H1 (cell line): ENCODE measurements at regions not wholly inside any gene's neighbourhood (a gene's known extent, or its start where the extent isn't known, plus 50 kb on each side); places are given as distances from the start of the nearest gene placed in this dataset.

Experiments
- CTCF ChIA-PET: fragments of 300-600 bp; sonication (Branson Sonifier 250); formaldehyde crosslinking; loops from one replicate; lab custom pipeline; 2021; ENCODE audit not compliant: partially characterized antibody; lab: Charles Lee
- POLR2A ChIA-PET: fragments of 300-600 bp; sonication (Branson Sonifier 250); formaldehyde crosslinking; loops from one replicate; lab custom pipeline; 2021; ENCODE audit warnings: inconsistent platforms; ENCODE audit not compliant: partially characterized antibody; lab: Charles Lee
- DNase-seq, 2 experiments: peaks; one replicate each; pipeline versions ENCODE4 v3.0.0 to v3.0.0-alpha.2; 2010 to 2022; ENCODE audit warnings: low spot score in 2 of 2, low read depth in 1 of 2, mixed read lengths in 1 of 2
- FAIRE-seq: peaks from 2 replicates; lab custom pipeline; 2011; peaks lifted over from hg19 to GRCh38; lab: Jason Lieb, UNC
- H2AFZ ChIP-seq: 2 replicates; pipeline ENCODE4 v1.8.1; 2012; ENCODE audit warnings: low read length, inconsistent platforms
- H2AK5ac ChIP-seq: 2 replicates; pipeline ENCODE4 v1.6.1; 2013; ENCODE audit warnings: low read depth, low read length
- H2BK120ac ChIP-seq: replicated peaks from 2 replicates; pipeline ENCODE3; 2013; ENCODE audit warnings: low read depth, low read length, inconsistent platforms
- H2BK12ac ChIP-seq: 2 replicates; pipeline ENCODE4 v1.6.1; 2013; ENCODE audit warnings: low read depth, low read length
- H2BK15ac ChIP-seq: 2 replicates; pipeline ENCODE4 v1.6.1; 2013; ENCODE audit warnings: low read length
- H2BK20ac ChIP-seq: 2 replicates; pipeline ENCODE4 v1.6.1; 2013; ENCODE audit warnings: low read length
- H2BK5ac ChIP-seq: 2 replicates; pipeline ENCODE4 v1.6.1; 2013; ENCODE audit warnings: low read depth, low read length
- H3K14ac ChIP-seq: 2 replicates; pipeline ENCODE4 v1.6.1; 2013; ENCODE audit warnings: inconsistent platforms; ENCODE audit not compliant: insufficient read length
- H3K18ac ChIP-seq: 2 replicates; pipeline ENCODE4 v1.6.1; 2013; ENCODE audit warnings: low read length; ENCODE audit errors: extremely low read depth
- H3K23ac ChIP-seq: 2 replicates; pipeline ENCODE4 v1.6.1; 2013; ENCODE audit warnings: inconsistent platforms; ENCODE audit not compliant: insufficient read length
- H3K23me2 ChIP-seq: 2 replicates; pipeline ENCODE4 v1.6.1; 2013; ENCODE audit warnings: low read depth, low read length
- H3K27ac ChIP-seq: 2 replicates; pipeline ENCODE4 v1.6.1; 2011; ENCODE audit warnings: low read depth, low read length, inconsistent platforms
- H3K27me3 ChIP-seq, 4 experiments: replicated peaks in 1 of 4; 1 replicate in 1 of 4; 2 replicates in 3 of 4; pipeline versions ENCODE4 v1.6.1 to v1.8.1; 2011 to 2013; ENCODE audit warnings: low read length in 3 of 4, mild to moderate bottlenecking in 3 of 4, inconsistent platforms in 2 of 4, mixed read lengths in 2 of 4, moderate library complexity in 1 of 4; ENCODE audit not compliant: control insufficient read depth in 3 of 4, insufficient read depth in 3 of 4; ENCODE audit errors: extremely low read depth in 1 of 4
- H3K36me3 ChIP-seq, 4 experiments: 2 replicates each; pipeline versions ENCODE4 v1.6.1 to v1.8.1; 2011 to 2013; ENCODE audit warnings: mild to moderate bottlenecking in 4 of 4, low read length in 3 of 4, moderate library complexity in 2 of 4, control low read depth in 1 of 4, inconsistent platforms in 1 of 4; ENCODE audit not compliant: insufficient read depth in 4 of 4, control insufficient read depth in 2 of 4
- H3K4ac ChIP-seq: replicated peaks from 2 replicates; pipeline ENCODE3; 2013; ENCODE audit warnings: low read length, low read depth, mixed read lengths, inconsistent platforms; ENCODE audit not compliant: insufficient read length
- H3K4me1 ChIP-seq, 4 experiments: replicated peaks in 1 of 4; 1 replicate in 1 of 4; 2 replicates in 3 of 4; pipeline versions ENCODE4 v1.6.1 to v1.8.1; 2011 to 2013; ENCODE audit warnings: low read length in 3 of 4, inconsistent platforms in 2 of 4, mixed read lengths in 1 of 4; ENCODE audit not compliant: insufficient read depth in 4 of 4, control insufficient read depth in 3 of 4
- H3K4me2 ChIP-seq, 2 experiments: 2 replicates each; pipeline versions ENCODE4 v1.6.1 to v1.8.1; 2011 to 2013; ENCODE audit warnings: low read depth in 2 of 2, low read length in 2 of 2, control low read depth in 1 of 2, inconsistent platforms in 1 of 2, mild to moderate bottlenecking in 1 of 2; ENCODE audit not compliant: insufficient read depth in 1 of 2
- H3K4me3 ChIP-seq, 4 experiments: fragments of 200-600, 300-600 bp in 1 of 4; sonication (generic), shearing (Covaris generic), sonication (Bioruptor Twin) in 1 of 4; 2 replicates each; pipeline versions ENCODE4 v1.5.1 to v1.8.1; 2011 to 2016; ENCODE audit warnings: low read length in 4 of 4, low read depth in 3 of 4, control low read depth in 2 of 4, inconsistent platforms in 2 of 4, mild to moderate bottlenecking in 2 of 4, mixed read lengths in 1 of 4, moderate library complexity in 1 of 4; ENCODE audit not compliant: insufficient read depth in 2 of 4; ENCODE audit errors: extremely low read depth in 1 of 4
- H3K56ac ChIP-seq: replicated peaks from 2 replicates; pipeline ENCODE3; 2013; ENCODE audit warnings: low read depth, mild to moderate bottlenecking, mixed read lengths, low read length, inconsistent platforms; ENCODE audit not compliant: insufficient read length
- H3K79me1 ChIP-seq: 2 replicates; pipeline ENCODE4 v1.6.1; 2013; ENCODE audit warnings: low read depth, low read length, control low read depth
- H3K79me2 ChIP-seq, 2 experiments: 2 replicates each; pipeline versions ENCODE4 v1.6.1 to v1.8.1; 2012 to 2013; ENCODE audit warnings: low read length in 2 of 2, mild to moderate bottlenecking in 2 of 2, inconsistent platforms in 1 of 2; ENCODE audit not compliant: insufficient read depth in 2 of 2, control insufficient read depth in 1 of 2
- H3K9ac ChIP-seq, 4 experiments: replicated peaks in 1 of 4; 1 replicate in 1 of 4; 2 replicates in 3 of 4; pipeline versions ENCODE4 v1.6.1 to v1.8.1; 2011 to 2013; ENCODE audit warnings: low read depth in 3 of 4, low read length in 3 of 4, control low read depth in 2 of 4, mild to moderate bottlenecking in 2 of 4, moderate library complexity in 2 of 4, inconsistent platforms in 1 of 4; ENCODE audit errors: extremely low read depth in 1 of 4
- H3K9me3 ChIP-seq, 2 experiments: 2 replicates each; pipeline versions ENCODE4 v1.6.1 to v1.8.1; 2012 to 2013; ENCODE audit warnings: mild to moderate bottlenecking in 2 of 2, moderate library complexity in 2 of 2, control low read depth in 1 of 2, inconsistent platforms in 1 of 2, low read depth in 1 of 2, low read length in 1 of 2, mixed read lengths in 1 of 2; ENCODE audit not compliant: insufficient read depth in 2 of 2
- H4K20me1 ChIP-seq, 2 experiments: replicated peaks in 1 of 2; 2 replicates each; pipeline versions ENCODE3 to v1.8.1; 2011 to 2013; ENCODE audit warnings: inconsistent platforms in 2 of 2, low read length in 2 of 2, mild to moderate bottlenecking in 1 of 2; ENCODE audit not compliant: insufficient read depth in 2 of 2, control insufficient read depth in 1 of 2
- H4K5ac ChIP-seq: 2 replicates; pipeline ENCODE4 v1.6.1; 2013; ENCODE audit warnings: low read length, low read depth, mixed read lengths, inconsistent platforms; ENCODE audit not compliant: insufficient read length
- H4K8ac ChIP-seq: 2 replicates; pipeline ENCODE4 v1.8.0; 2013; ENCODE audit warnings: mild to moderate bottlenecking, moderate library complexity, low read length, inconsistent platforms; ENCODE audit not compliant: insufficient read depth; ENCODE audit errors: extremely low read depth
- H4K91ac ChIP-seq: replicated peaks from 2 replicates; pipeline ENCODE3; 2013; ENCODE audit warnings: low read length, mixed read lengths, inconsistent platforms; ENCODE audit not compliant: insufficient read length
- BACH1 ChIP-seq: IDR thresholded peaks from 2 replicates; pipeline ENCODE4 v1.6.1; 2012; ENCODE audit warnings: low read length, improper control_type of control experiment
- CBX5 ChIP-seq: fragments of 300-800, 300-1000 bp; sonication (generic); IDR thresholded peaks from 2 replicates; pipeline ENCODE4 v1.7.1; 2016; ENCODE audit warnings: antibody characterized with exemption, low read length, low read depth
- EZH2 ChIP-seq: fragments of 200-600 bp; sonication (generic); IDR thresholded peaks from 2 replicates; pipeline ENCODE4 v1.7.1; 2012; ENCODE audit warnings: low read depth, mild to moderate bottlenecking, moderate library complexity, low read length, inconsistent platforms; ENCODE audit not compliant: severe bottlenecking
- GABPA ChIP-seq: IDR thresholded peaks from 2 replicates; pipeline ENCODE4 v1.6.1; 2011; ENCODE audit warnings: mild to moderate bottlenecking, low read length, moderate library complexity, borderline replicate concordance; ENCODE audit not compliant: insufficient read depth
- HDAC2 ChIP-seq, 2 experiments: fragments of 300-600 bp in 1 of 2; sonication (generic) in 1 of 2; IDR thresholded peaks; 2 replicates each; pipeline ENCODE4 v1.6.1; 2011 to 2012; ENCODE audit warnings: low read depth in 2 of 2, low read length in 2 of 2, mild to moderate bottlenecking in 2 of 2, moderate library complexity in 2 of 2, borderline replicate concordance in 1 of 2, inconsistent platforms in 1 of 2
- POU5F1 ChIP-seq: IDR thresholded peaks from 2 replicates; pipeline ENCODE4 v1.6.1; 2011; ENCODE audit warnings: low read depth, mild to moderate bottlenecking, low read length, moderate library complexity
- RFX5 ChIP-seq: IDR thresholded peaks from 2 replicates; pipeline ENCODE4 v1.6.1; 2011; ENCODE audit warnings: low read depth, low read length, improper control_type of control experiment, borderline replicate concordance
- TEAD4 ChIP-seq: IDR thresholded peaks from 2 replicates; pipeline ENCODE4 v1.6.1; 2012; ENCODE audit warnings: low read depth, low read length, inconsistent platforms, mixed read lengths
- WGBS, 2 experiments: shearing (Covaris generic) in 1 of 2; methylation state at CpG; one replicate each; pipeline versions ENCODE4 v1.1.6 to v1.1.7; 2013 to 2015; ENCODE audit warnings: low lambda C conversion rate in 2 of 2, mixed read lengths in 2 of 2, inconsistent platforms in 1 of 2, low coverage in 1 of 2, missing lambda C conversion rate in 1 of 2; ENCODE audit not compliant: insufficient replicate concordance in 2 of 2, insufficient coverage in 1 of 2, insufficient read length in 1 of 2; ENCODE audit errors: extremely low coverage in 1 of 2, missing lambda C conversion rate in 1 of 2; 5-methylcytosine and 5-hydroxymethylcytosine counted together

- TF ChIP-seq CBX5 (no peak), GABPA (no peak), BACH1 (no peak), POU5F1 (no peak), HDAC2 (IDR thresholded peaks at IDR 0.05; ENCODE audit: borderline replicate concordance in 1 of 2, low read depth in 2 of 2, low read length in 2 of 2) (no peak), RFX5 (no peak), TEAD4 (no peak), EZH2 (no peak)
- TF ChIP-seq, all 59 proteins: peak for 0
- Histone ChIP-seq H3K79me2 (no peaks in the 10 kb centered on the region), H3K56ac (no peak overlapping the region), H4K20me1 (no peaks in the 10 kb centered on the region), H2BK12ac (no peak overlapping the region), H2BK15ac (no peak overlapping the region), H3K79me1 (no peaks in the 10 kb centered on the region), H4K5ac (no peak overlapping the region), H2BK120ac (no peak overlapping the region), H3K4ac (no peak overlapping the region), H3K23ac (no peak overlapping the region), H3K36me3 (no peaks in the 10 kb centered on the region), H3K27ac (no peak overlapping the region), H2BK5ac (no peak overlapping the region), H3K9me3 (no peaks in the 10 kb centered on the region), H2BK20ac (no peak overlapping the region), H2AK5ac (no peak overlapping the region), H3K18ac (no peak overlapping the region), H3K27me3 (no peaks in the 10 kb centered on the region), H3K4me1 (no peaks in the 10 kb centered on the region), H3K23me2 (no peaks in the 10 kb centered on the region), H3K4me3 (no peak overlapping the region), H2AFZ (no peak overlapping the region), H4K91ac (no peak overlapping the region), H3K9ac (no peak overlapping the region), H3K4me2 (no peak overlapping the region), H3K14ac (no peak overlapping the region), H4K8ac (no peak overlapping the region)
- 100% methylated on average over 2 of the region's 2 CpGs; no CpG with 5 or more reads in 1 of the 2 experiments for WGBS, 2 experiments
- DNase-seq (no peak), FAIRE-seq (no peak)
- CTCF ChIA-PET: interaction anchor here (1.1 to 1.3 kb wide), 3 partner anchors 13 to 28 kb away, joined by 3 to 5 read pairs (median 4); no protein-coding TSS in a partner anchor
- POLR2A ChIA-PET: no interaction called here
Measured at GRCh38 chr4:36427696-36428095, 146.3 kb downstream of the DTHD1 start.
